Natural killer cell (primary cell): ENCODE measurements at regions not wholly inside any gene's neighbourhood (a gene's known extent, or its start where the extent isn't known, plus 50 kb on each side); places are given as distances from the start of the nearest gene placed in this dataset.

Experiments used
- ATAC-seq, 3 donors: fragments of 150-1000 bp in 2 of 3; fragments of 200-7000 bp in 1 of 3; cut with Tn5 transposase; 1 replicate in 1 of 3; 2 replicates in 2 of 3; pipeline ENCODE4 v1.10.0; 2021; ENCODE audit warnings: mild to moderate bottlenecking in 2 of 3, moderate library complexity in 2 of 3
- DNase-seq, 2 donors: peaks; one replicate each; pipeline versions ENCODE4 v3.0.0 to v3.0.0-alpha.2; 2013 to 2021; ENCODE audit warnings: mixed read lengths in 1 of 2
- H3K27ac ChIP-seq: one replicate; pipeline ENCODE4 v1.5.1; 2013; ENCODE audit warnings: mild to moderate bottlenecking, low read length
- H3K27me3 ChIP-seq: one replicate; pipeline ENCODE4 v1.6.1; 2013; ENCODE audit warnings: low read length; ENCODE audit not compliant: control insufficient read depth, insufficient read depth
- H3K36me3 ChIP-seq: one replicate; pipeline ENCODE4 v1.6.1; 2013; ENCODE audit warnings: low read length; ENCODE audit not compliant: control insufficient read depth, insufficient read depth
- H3K4me1 ChIP-seq: one replicate; pipeline ENCODE4 v1.6.1; 2013; ENCODE audit warnings: low read length; ENCODE audit not compliant: control insufficient read depth, insufficient read depth
- H3K4me3 ChIP-seq: one replicate; pipeline ENCODE4 v1.5.1; 2013; ENCODE audit warnings: low read length
- H3K9me3 ChIP-seq: one replicate; pipeline ENCODE4 v1.6.1; 2013; ENCODE audit warnings: low read length; ENCODE audit not compliant: control insufficient read depth, insufficient read depth
- H3K27ac Mint-ChIP-seq, 2 donors: one replicate each; pipeline ENCODE4 v1.8.0; 2022; ENCODE audit warnings: mild to moderate bottlenecking in 2 of 2, mixed read lengths in 2 of 2, moderate library complexity in 1 of 2
- H3K27me3 Mint-ChIP-seq, 2 donors: one replicate each; pipeline ENCODE4 v1.8.0; 2022; ENCODE audit warnings: low read depth in 2 of 2, mixed read lengths in 2 of 2
- H3K36me3 Mint-ChIP-seq: one replicate; pipeline ENCODE4 v1.8.0; 2022; ENCODE audit warnings: mixed read lengths
- H3K4me1 Mint-ChIP-seq, 2 donors: one replicate each; pipeline ENCODE4 v1.8.0; 2022; ENCODE audit warnings: mixed read lengths in 2 of 2
- H3K4me3 Mint-ChIP-seq: one replicate; pipeline ENCODE4 v1.8.0; 2022; ENCODE audit warnings: mild to moderate bottlenecking, moderate library complexity, mixed read lengths
- H3K9me3 Mint-ChIP-seq, 2 donors: one replicate each; pipeline ENCODE4 v1.8.0; 2022; ENCODE audit warnings: mixed read lengths in 2 of 2
- WGBS: methylation state at CpG from one replicate; pipeline ENCODE4 v1.1.7; 2013; ENCODE audit warnings: missing lambda C conversion rate; ENCODE audit not compliant: insufficient coverage; 5-methylcytosine and 5-hydroxymethylcytosine counted together
- intact Hi-C: fragments of 100-400 bp; cut with micrococcal nuclease; formaldehyde crosslinking; loops from one replicate; pipeline ENCODE4 v1.14.2; 2022
- TF ChIP-seq, protein P1 (sequence below): fragments of 200-600 bp; IDR thresholded peaks from one replicate; pipeline ENCODE4 v1.8.0; 2022; ENCODE audit warnings: antibody characterized with exemption

DNA sequence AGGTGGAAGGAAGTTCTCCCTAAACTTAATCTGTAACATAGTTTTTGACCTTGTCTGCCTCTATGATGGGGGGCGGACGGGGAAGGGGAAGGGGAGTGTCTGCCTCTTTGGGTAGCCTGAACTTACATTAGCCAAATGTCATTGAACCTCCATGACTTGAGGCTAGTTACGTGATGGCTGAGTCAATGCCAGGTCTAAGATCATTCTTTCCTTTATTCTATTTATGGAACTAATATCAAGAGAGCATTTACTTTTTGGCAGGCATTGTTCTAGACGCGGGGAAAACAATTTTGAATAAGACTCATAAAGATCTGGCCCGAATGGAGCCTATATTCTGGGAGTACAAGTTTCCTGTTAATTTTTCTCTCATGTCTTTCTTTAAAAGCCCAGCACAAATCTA is 340.7 kb upstream of the C2CD4B start:
- TF ChIP-seq, protein P1, sequence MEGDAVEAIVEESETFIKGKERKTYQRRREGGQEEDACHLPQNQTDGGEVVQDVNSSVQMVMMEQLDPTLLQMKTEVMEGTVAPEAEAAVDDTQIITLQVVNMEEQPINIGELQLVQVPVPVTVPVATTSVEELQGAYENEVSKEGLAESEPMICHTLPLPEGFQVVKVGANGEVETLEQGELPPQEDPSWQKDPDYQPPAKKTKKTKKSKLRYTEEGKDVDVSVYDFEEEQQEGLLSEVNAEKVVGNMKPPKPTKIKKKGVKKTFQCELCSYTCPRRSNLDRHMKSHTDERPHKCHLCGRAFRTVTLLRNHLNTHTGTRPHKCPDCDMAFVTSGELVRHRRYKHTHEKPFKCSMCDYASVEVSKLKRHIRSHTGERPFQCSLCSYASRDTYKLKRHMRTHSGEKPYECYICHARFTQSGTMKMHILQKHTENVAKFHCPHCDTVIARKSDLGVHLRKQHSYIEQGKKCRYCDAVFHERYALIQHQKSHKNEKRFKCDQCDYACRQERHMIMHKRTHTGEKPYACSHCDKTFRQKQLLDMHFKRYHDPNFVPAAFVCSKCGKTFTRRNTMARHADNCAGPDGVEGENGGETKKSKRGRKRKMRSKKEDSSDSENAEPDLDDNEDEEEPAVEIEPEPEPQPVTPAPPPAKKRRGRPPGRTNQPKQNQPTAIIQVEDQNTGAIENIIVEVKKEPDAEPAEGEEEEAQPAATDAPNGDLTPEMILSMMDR = no peak
- Histone ChIP-seq H3K36me3 (no peaks in the 10 kb centered on the region), H3K27ac (no peak overlapping the region), H3K9me3 (no peaks in the 10 kb centered on the region), H3K4me1 (no peaks in the 10 kb centered on the region), H3K4me3 (no peak overlapping the region), H3K27me3 (no peaks in the 10 kb centered on the region)
- 96% methylated on average over 6 of the region's 6 CpGs for WGBS
- Mint-ChIP-seq H3K36me3 (no peaks in the 10 kb centered on the region), H3K9me3 (no peaks in the 10 kb centered on the region), H3K27ac (no peak overlapping the region), H3K27me3 (peaks cover 3 to 14% of the 10 kb centered on the region in 2 donors), H3K4me3 (no peak overlapping the region), H3K4me1 (no peaks in the 10 kb centered on the region)
- no peak for ATAC-seq
- intact Hi-C loops = no loop called here
- no peak for DNase-seq

DNA sequence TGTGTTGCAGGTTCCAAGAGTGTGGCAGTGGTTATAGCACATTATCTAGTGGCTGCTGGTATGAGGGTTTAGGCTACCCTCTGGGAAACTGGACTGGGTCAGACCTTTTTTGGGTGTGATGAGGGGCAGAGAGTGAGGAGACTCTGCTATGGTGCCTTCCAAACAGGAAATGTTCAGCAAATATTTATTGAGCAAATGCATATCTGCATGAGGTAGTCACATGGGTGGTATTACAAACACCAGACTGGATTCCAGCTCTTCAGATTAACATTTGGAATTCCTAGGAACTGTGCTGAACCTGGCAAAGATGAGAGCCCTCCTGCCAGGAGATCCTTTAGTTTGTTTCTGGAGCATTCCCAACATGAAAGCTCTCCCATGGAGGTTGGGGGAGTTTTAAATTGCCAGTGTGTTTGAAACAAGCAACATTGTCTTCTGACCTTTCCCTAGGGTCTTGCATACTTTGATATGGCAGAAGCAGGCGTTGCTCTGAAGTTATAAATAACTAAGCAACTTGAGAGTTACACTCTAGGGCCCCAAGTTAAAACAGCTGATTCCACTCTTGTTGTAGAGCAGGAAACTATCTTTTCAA is 341.2 kb upstream of the C2CD4B start:
- Mint-ChIP-seq H3K4me1 (no peaks in the 10 kb centered on the region), H3K27me3 (peaks cover 3 to 14% of the 10 kb centered on the region in 2 donors), H3K4me3 (no peak overlapping the region), H3K27ac (no peak overlapping the region), H3K36me3 (no peaks in the 10 kb centered on the region), H3K9me3 (no peaks in the 10 kb centered on the region)
- no peaks in the 10 kb centered on the region for H3K27me3 ChIP-seq
- no peak overlapping the region for H3K27ac ChIP-seq
- H3K4me1 ChIP-seq = no peaks in the 10 kb centered on the region
- TF ChIP-seq, protein P1 = no peak
- H3K9me3 ChIP-seq = no peaks in the 10 kb centered on the region
- no peaks in the 10 kb centered on the region for H3K36me3 ChIP-seq
- peak in 1 of 3 donors; percentile 24 for ATAC-seq
- DNase-seq = no peak
- H3K4me3 ChIP-seq = no peak overlapping the region
- intact Hi-C loops = no loop called here
- 50% methylated on average over 1 of the region's 1 CpG for WGBS

DNA sequence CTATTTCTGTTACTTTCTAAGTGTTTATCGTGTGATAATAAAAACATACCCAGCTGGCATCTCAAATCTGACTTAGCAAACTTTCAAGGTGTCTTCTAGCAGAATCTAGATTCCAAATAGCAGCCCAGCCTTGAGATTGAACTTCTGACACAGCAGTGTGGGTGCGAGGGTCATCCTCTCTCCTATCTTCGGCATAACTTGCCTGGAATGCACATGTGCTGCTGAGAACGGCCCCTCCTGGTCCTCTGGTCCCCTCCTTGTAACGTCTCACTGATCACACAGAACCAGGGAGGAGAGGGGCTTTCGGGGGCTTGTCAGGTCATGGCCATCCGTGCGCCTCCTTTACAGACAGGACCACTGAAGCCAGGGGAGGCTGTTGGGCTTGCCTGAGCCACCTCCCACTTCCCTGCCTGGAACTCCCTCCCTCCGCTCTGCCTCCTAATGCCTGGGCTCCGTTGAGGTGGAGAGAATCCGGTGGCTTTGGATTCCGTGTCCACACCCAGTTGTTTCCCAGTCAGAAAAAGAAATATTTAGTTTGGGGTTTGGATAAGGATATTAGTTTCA is 344.4 kb upstream of the C2CD4B start:
- ATAC-seq = no peak
- H3K4me1 ChIP-seq = no peaks in the 10 kb centered on the region
- H3K27me3 ChIP-seq = no peaks in the 10 kb centered on the region

More for the DNA sequence above, 344.4 kb upstream of the C2CD4B start:
- TF ChIP-seq, protein P1 = no peak
- Mint-ChIP-seq H3K27me3 (peaks cover 8 to 29% of the 10 kb centered on the region in 2 donors), H3K9me3 (no peaks in the 10 kb centered on the region), H3K27ac (no peak overlapping the region), H3K36me3 (no peaks in the 10 kb centered on the region), H3K4me3 (no peak overlapping the region), H3K4me1 (no peaks in the 10 kb centered on the region)
- intact Hi-C loops = no loop called here
- no peak overlapping the region for H3K27ac ChIP-seq
- H3K9me3 ChIP-seq = no peaks in the 10 kb centered on the region
- no peak for DNase-seq
- H3K36me3 ChIP-seq = no peaks in the 10 kb centered on the region
- WGBS = 87% methylated on average over 12 of the region's 12 CpGs
- no peak overlapping the region for H3K4me3 ChIP-seq
